ENCODE measurements at regions not wholly inside any gene's neighbourhood (a gene's known extent, or its start where the extent isn't known, plus 50 kb on each side); places are given as distances from the start of the nearest gene placed in this dataset.

DNA sequence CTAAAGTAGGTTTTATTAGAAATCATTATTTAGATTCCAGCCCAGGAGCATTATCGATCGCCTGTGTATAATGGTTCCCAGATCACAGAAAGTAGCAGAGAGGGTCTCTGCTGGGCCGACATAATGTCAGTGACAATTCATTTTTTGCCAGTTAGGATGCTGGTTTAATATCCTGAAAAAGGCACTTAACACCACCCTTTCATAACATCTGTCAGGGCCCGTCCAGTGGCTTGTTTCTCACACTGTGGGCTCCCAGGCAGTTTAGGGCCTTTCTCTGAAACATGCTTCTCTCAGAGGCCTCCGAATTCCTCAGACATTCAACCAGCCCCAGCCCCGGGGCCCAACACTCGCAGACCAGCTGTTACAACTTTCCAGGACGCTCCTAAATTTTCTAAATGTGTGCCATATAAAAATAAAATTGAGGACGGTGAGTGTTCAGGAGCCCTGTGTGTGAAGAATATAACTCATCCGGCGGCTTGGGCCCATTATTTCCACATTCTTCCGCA is 108.6 kb upstream of the EYA4 start:
- Histone ChIP-seq H4K20me1 (ENCODE audit: control insufficient read depth, insufficient read depth, insufficient read length) (no peaks in the 10 kb centered on the region), H2BK120ac (ENCODE audit: low read depth, low read length, poor library complexity, severe bottlenecking) (no peak overlapping the region), H4K8ac (replicated peaks; ENCODE audit: insufficient read length, low read depth, low read length) (no peak overlapping the region), H3K9ac (ENCODE audit: extremely low read depth, insufficient read length, low read length) (no peak overlapping the region), H2BK15ac (ENCODE audit: low read depth, low read length) (no peak overlapping the region), H2BK12ac (ENCODE audit: insufficient read length, low read depth, low read length) (no peak overlapping the region), H3K56ac (ENCODE audit: insufficient read length, low read depth, low read length) (no peak overlapping the region), H3T11ph (ENCODE audit: low read length) (no peak overlapping the region), H2BK5ac (ENCODE audit: insufficient read length, low read length) (no peak overlapping the region), H3K18ac (ENCODE audit: insufficient read length, low read depth, low read length) (no peak overlapping the region), H4K91ac (ENCODE audit: insufficient read length, low read depth, low read length) (no peak overlapping the region), H2BK20ac (ENCODE audit: low read depth, low read length, poor library complexity, severe bottlenecking) (no peak overlapping the region), H3K4me1 (ENCODE audit: insufficient read depth, low read length) (no peaks in the 10 kb centered on the region), H3K79me1 (ENCODE audit: insufficient read depth, low read depth, low read length, poor library complexity, severe bottlenecking) (no peaks in the 10 kb centered on the region), H3K27ac (ENCODE audit: insufficient read length, low read depth, low read length) (no peak overlapping the region), H4K5ac (ENCODE audit: insufficient read length, low read depth, low read length) (no peak overlapping the region), H3K79me2 (ENCODE audit: insufficient read depth, low read length) (no peaks in the 10 kb centered on the region), H3K9me3 (ENCODE audit: control insufficient read depth, low read depth, low read length) (no peaks in the 10 kb centered on the region), H3K23ac (ENCODE audit: insufficient read length, low read depth, low read length) (no peak overlapping the region), H3K23me2 (ENCODE audit: insufficient read length, low read depth, low read length, poor library complexity, severe bottlenecking) (no peaks in the 10 kb centered on the region), H3K4ac (ENCODE audit: low read depth, low read length) (no peak overlapping the region), H2AFZ (ENCODE audit: low read length) (no peak overlapping the region), H3K4me2 (ENCODE audit: insufficient read depth, insufficient read length, low read length) (no peak overlapping the region), H2AK5ac (ENCODE audit: insufficient read length, low read length) (no peak overlapping the region), H3K27me3 (ENCODE audit: insufficient read depth, low read length) (no peaks in the 10 kb centered on the region), H3K14ac (ENCODE audit: insufficient read depth, low read length) (no peak overlapping the region)
- WGBS (ENCODE audit: extremely low coverage, insufficient read length, low lambda C conversion rate) = no CpG with 5 or more reads among the region's 12 CpGs
- Mint-ChIP-seq H3K27me3 (ENCODE audit: low read depth) (no peaks in the 10 kb centered on the region), H3K27ac (no peak overlapping the region), H3K36me3 (ENCODE audit: insufficient read depth in 1 of 3, low read depth in 3 of 3) (no peaks in the 10 kb centered on the region), H3K4me1 (0 out of 4 replicates have a peak, but pooled peaks cover 0 to 7% of the 10 kb centered on the region in 2 experiments), H3K4me3 (no peak overlapping the region), H3K9me3 (no peaks in the 10 kb centered on the region)
- DNase-seq = no peak
- TF ChIP-seq, protein P1, sequence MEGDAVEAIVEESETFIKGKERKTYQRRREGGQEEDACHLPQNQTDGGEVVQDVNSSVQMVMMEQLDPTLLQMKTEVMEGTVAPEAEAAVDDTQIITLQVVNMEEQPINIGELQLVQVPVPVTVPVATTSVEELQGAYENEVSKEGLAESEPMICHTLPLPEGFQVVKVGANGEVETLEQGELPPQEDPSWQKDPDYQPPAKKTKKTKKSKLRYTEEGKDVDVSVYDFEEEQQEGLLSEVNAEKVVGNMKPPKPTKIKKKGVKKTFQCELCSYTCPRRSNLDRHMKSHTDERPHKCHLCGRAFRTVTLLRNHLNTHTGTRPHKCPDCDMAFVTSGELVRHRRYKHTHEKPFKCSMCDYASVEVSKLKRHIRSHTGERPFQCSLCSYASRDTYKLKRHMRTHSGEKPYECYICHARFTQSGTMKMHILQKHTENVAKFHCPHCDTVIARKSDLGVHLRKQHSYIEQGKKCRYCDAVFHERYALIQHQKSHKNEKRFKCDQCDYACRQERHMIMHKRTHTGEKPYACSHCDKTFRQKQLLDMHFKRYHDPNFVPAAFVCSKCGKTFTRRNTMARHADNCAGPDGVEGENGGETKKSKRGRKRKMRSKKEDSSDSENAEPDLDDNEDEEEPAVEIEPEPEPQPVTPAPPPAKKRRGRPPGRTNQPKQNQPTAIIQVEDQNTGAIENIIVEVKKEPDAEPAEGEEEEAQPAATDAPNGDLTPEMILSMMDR (conservative IDR thresholded peaks at IDR 0.05) = no peak
